Mammary epithelial cell (primary cell): ENCODE measurements at regions not wholly inside any gene's neighbourhood (a gene's known extent, or its start where the extent isn't known, plus 50 kb on each side); places are given as distances from the start of the nearest gene placed in this dataset.

Experiments
- EZH2 ChIP-seq: IDR thresholded peaks from 2 replicates; pipeline ENCODE4 v1.6.1; 2012; ENCODE audit warnings: low read length, inconsistent platforms, borderline replicate concordance
- TF ChIP-seq, protein P1 (sequence below), 2 donors: IDR thresholded peaks in 1 of 2; conservative IDR thresholded peaks in 1 of 2; 2 replicates each; pipeline ENCODE4 v1.5.1; 2011 to 2012; ENCODE audit warnings: inconsistent platforms in 2 of 2, low read length in 2 of 2, mild to moderate bottlenecking in 2 of 2, control low read depth in 1 of 2, low read depth in 1 of 2; ENCODE audit not compliant: insufficient read depth in 1 of 2; ENCODE audit errors: extremely low read depth in 1 of 2

DNA sequence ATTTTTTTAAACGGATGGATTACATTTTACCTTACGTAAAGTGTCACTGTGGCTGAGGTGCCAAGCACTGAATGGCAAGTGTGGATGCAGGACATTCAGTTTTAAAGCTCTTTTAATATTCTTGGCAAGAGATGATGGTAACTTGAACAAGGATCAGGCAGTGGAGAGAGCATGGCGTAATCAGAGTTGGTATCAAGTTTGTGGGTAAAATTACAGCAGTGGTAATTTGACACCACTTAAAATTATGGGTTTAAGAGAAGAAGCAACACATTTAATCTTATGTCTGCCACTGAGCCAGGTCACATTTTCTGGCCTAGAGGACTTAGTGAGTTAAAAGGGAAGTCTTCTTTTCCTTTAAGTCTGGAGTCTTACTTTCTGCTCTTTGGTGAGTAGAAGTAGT is 100.5 kb downstream of the NAA11 start:
- TF ChIP-seq, protein P1, sequence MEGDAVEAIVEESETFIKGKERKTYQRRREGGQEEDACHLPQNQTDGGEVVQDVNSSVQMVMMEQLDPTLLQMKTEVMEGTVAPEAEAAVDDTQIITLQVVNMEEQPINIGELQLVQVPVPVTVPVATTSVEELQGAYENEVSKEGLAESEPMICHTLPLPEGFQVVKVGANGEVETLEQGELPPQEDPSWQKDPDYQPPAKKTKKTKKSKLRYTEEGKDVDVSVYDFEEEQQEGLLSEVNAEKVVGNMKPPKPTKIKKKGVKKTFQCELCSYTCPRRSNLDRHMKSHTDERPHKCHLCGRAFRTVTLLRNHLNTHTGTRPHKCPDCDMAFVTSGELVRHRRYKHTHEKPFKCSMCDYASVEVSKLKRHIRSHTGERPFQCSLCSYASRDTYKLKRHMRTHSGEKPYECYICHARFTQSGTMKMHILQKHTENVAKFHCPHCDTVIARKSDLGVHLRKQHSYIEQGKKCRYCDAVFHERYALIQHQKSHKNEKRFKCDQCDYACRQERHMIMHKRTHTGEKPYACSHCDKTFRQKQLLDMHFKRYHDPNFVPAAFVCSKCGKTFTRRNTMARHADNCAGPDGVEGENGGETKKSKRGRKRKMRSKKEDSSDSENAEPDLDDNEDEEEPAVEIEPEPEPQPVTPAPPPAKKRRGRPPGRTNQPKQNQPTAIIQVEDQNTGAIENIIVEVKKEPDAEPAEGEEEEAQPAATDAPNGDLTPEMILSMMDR (conservative IDR thresholded peaks at IDR 0.05 in 1 of 2, IDR thresholded peaks at IDR 0.05 in 1 of 2; ENCODE audit: extremely low read depth in 1 of 2, insufficient read depth in 1 of 2, low read depth in 1 of 2, low read length in 2 of 2): no peak
- no peak for TF ChIP-seq EZH2
